ENCODE measurements at regions not wholly inside any gene's neighbourhood (a gene's known extent, or its start where the extent isn't known, plus 50 kb on each side); places are given as distances from the start of the nearest gene placed in this dataset.

DNA sequence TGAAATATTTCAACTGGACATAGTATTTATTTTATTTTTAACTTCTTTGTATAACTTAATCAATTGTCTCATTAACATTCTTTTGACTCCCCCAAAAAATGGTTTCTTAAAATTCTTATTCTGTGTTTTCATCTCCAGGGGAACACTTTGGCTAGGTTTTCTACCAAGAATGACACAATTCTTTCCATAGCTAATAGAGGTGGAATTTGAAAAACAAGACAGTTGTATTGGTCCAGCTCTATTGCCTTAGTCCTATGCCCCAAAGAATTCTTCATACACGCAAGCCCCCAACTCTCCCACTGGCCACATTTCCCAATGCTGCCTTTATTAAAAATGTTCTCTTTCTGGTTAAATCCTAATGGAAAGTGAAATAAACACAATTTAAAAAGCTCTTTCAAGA lies 104.7 kb upstream of the PKDCC start:
- FAIRE-seq = no peak

GRCh38 chr2:41944220-41944880 lies 103.5 kb upstream of the PKDCC start:
- FAIRE-seq = no peak

DNA sequence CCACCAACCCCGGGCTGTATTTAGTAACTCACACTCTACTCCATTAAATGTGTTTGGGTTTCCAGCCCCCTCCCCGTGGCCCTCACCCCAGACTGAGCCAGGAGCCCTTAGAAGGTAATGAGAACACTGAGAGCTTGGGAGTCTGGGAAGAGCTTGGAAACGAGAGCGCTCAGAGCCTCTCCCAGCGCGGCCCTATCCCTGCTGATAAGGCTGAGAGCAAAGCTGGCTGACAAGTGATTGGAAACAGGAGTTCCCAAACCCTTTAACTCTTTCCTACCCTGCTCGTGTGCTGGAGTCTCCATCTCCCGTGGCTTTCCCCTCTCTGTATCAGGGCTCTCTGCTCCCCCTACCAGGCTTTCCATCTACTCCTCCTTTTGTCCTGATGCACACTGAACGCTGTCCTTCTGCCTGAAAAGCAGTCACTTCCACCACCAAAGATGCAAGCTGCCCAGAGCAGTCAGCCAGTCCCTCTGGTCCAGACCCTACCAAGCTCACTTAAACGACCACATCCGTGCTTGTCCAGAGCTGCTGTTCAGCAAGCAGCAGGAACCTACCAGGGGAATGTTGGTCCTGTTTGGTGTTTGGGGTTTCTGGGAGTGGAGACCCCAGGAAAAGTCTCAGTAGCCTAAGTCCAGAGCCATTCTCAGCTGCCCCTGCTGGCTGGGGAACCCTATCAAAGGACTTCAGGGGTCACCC lies 100.0 kb upstream of the PKDCC start:
- no peak for FAIRE-seq

- no peak for FAIRE-seq
These were observed 99.4 kb upstream of the PKDCC start for GRCh38 chr2:41948397-41948763.

DNA sequence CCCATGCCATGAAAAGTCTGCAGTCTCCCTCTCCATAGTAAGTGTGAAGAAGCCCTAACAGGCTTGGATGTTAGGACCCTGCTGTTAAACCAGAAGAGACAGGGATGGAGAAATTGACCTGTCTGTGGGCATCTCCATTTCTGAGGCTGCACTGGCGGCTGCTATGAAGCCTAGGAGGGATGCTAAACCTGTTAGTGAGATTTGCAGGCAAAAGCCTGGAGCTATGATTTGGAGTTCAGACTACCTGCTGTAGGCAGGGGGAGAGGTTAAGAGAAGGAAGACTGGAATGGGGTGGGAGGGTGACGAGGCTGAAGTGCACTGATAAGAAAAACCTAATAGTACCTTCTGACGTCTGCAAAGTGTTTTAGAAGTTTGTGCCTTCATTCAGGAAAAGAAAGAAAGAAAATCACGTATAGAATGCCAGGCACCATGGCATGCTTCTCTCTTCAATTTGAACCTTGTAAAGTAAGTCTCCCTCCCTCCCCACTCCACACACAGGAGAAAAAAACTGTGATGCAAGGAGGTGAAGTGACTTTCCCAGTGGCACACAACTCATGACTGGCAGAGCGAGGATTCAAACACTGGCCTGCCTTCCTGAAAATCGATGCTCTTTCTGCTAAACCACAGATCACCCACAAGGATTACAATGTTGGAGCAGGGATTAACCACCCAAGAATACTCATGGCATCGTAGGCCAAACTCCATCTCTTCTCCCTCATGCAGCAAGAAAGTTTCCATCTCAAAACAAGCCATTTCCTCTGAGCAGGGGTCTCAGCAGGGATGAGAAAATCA lies 98.5 kb upstream of the PKDCC start:
- FAIRE-seq = no peak

GRCh38 chr2:41949883-41950665 lies 97.7 kb upstream of the PKDCC start:
- peak; percentile 46 for FAIRE-seq

DNA sequence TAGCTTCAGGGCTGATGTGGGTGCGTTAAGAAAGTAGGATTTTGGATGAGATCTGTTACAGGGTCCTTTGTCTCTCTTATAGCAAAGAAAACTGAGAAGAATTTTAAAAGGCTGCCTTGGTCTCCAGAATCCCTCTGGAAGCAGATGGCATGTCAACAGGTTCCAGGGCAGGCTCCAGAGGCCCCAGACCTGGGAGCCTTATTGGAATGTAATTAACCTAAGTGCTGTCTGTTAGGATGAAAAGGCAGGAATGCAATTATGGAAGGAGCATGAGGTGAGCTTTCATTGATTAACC lies 97.2 kb upstream of the PKDCC start:
- FAIRE-seq = no peak

DNA sequence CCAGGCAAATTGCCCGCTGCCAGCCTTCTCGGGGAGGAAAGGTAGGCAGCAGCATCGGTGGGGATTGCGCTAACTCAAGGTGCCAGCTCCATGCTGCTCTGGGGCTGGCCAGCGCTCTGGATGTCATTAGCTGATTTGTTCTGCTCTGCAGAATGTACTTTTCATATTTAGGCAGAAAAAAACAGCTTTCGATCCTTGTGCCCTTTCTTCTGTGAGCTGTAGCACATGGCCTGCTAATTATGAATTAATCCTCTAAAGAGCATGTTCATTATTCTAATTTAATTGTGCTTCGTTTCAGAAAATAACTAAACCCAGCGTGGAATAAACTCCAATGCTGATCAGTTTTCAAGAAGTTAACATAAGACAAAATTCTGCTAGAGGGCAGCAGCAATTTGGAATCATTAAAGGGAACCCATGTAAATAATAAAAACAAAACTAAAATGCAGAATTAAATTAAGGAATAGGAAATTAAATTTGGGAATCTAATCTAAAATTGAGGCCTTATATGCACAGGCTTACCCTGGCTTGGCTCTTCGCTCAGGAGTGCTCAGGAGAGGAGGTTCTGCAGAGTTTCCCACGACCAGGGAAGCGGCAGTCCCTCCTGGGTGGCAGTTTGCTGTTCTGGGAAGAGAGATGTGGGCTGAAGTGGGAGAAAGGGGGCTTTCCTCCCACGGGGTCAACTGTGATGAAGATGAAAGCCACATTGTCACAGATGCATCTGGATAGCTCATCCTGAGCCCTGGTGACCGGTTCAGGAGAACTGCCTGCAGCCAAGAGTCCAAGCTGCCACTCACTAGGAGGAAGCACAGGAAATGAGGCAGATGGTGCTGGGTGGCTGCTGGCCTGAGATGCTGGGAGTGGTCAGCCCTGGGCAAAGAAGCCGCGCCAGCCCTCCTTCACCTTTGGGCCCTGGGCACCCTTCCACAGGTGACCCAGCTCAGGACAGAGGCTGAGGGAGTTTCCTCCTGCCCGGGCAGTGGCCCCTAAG lies 93.2 kb upstream of the PKDCC start:
- no peak for FAIRE-seq

DNA sequence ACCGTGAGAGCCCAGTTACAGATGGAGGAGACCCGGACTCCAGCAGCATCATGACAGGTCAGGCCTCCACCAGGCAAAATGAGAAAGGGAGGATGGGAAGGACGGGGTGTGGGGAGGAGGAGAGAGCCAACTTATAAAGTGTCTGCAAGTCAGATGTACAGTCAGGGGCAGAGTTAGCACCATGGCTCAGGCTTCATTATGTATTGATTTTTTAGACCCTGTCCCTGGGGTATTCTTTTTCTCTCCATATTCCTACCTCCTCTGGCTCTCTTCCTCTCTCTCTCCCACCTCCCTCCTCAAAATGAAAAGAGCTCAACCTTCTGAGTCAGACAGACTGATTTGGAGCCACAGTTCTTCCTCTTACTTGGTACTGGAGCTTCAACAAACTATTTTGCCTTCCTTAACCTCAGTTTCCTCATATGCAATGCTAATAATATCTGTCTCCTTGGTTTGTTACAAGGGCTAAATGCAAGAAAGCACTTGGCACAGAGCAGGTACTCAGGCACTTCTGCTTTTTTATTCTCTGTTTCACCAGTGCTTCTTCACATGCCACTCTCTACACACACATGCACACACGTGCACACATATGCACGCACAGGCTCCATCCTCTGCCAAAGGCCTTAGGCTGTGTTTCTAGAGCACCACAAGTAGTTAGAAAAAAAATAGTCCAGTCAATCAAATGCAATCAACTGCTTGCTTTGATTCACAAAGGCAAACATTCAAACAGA lies 92.3 kb upstream of the PKDCC start:
- FAIRE-seq = no peak

DNA sequence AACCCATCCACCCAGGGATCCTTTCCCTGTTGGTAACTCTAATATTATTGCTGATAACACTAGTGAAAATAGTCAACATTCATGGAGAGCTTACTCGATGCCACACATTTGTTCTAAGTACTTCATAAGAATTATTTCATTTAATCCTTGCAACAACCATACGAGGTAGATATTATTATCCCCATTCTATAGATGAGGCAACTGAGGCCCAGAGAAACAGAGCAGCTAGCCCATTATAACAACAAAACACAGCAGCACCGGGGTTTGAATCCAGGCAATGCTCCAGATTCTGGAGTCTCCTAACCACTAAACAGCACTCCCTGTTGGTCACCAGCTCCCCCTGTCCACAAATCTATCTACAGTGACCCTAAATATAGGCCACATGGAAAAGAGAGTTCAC lies 90.4 kb upstream of the PKDCC start:
- no peak for FAIRE-seq

GRCh38 chr2:41958251-41958650 lies 89.6 kb upstream of the PKDCC start:
- FAIRE-seq = no peak

DNA sequence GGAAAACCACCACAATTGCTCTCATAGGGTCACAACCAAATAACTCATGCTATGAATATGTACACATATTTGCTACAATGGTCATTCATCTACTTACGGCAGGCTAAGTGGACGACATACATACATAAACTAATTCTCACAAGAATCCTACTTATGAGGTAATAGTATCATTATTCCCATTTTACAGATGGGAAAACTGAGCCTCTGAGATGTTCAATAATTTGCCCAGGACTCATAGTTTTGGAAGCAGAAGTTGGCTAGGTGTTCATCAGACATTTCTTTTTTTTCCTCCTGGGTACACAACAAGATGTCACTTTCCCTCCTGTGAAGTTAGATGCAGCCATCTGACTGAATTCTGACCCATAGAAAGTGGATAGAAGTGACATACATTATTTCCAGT lies 89.0 kb upstream of the PKDCC start:
- FAIRE-seq = no peak

- FAIRE-seq = no peak
These were observed 88.1 kb upstream of the PKDCC start for GRCh38 chr2:41959760-41960159.

GRCh38 chr2:41962922-41963622 lies 84.7 kb upstream of the PKDCC start:
- FAIRE-seq = no peak

DNA sequence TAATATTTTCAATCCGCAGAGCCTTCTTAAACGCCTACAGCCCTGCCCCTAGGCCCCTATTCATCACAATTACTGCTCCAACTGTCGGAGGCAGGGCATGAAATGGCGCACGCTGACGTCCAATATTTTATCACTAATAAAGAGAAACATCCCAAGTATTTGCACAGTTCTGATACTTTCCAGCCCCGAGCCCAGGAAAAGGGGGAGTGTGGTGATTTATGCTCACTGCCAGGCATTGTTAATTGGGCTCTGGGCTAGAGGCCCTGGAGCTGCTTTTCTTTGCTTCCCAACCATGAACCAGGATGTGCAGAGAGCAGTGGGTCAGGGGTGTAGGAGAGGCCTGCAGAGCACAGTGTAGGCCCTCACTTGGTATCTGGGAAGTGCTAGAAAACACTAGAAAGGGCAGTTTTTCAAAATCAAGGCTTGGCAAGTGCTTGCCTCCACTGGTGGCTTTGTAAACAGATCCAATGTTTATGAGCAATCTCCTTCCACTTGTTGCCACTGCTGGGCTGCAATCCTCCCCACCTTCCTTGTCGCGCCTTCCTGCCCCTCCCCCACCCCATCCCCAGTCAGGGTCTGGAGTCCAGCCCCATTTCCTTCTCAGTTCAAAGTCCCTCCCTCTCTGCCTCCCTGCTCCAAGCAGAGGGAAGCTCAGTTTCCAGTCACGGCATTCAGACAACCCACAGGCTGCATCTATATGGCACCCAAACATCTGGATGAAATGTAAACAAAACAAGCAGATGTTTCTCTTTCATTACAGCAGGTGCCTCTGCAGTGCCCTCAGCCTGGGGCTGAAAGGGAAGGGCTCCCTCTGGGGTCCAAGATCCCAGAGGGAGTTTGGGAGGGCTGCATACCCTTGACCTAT lies 83.9 kb upstream of the PKDCC start:
- FAIRE-seq = peak; percentile 46

DNA sequence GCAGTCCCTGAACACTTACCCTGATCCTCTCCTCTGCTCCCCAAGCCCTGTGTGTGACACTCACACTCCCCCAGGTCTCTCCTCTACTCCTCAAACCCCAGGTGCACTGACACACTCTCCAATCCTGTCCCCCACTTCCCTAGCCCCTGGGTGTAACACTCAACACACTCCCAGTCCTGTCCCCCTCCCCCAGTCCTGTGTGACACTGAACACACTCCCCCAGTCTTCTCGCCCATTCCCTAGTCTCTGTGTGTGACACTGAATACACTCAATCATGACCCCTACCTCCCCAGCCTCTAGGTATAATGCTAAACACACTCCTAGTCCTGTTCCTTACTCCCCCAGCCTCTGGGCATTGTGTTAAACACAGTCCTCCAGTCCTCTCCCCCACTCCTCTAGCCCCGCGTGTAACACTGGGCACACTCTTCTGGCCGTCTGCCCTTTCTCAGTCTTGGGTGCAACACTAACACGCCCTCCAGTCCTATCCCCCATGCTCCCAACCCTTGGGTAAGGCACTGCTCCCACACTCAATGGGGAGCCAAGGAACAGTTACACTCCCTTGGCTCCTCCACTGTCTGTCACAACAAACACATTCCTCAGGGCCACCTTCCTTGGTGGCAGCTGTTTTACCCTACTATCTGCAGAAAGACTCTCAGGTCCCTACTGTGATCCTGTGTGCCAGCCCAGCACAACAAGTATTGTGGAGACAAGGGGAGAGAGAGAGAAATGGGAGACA lies 82.5 kb upstream of the PKDCC start:
- FAIRE-seq = no peak

GRCh38 chr2:41965909-41966295 lies 81.9 kb upstream of the PKDCC start:
- FAIRE-seq = no peak

GRCh38 chr2:41966431-41966893 lies 81.4 kb upstream of the PKDCC start:
- FAIRE-seq = no peak

DNA sequence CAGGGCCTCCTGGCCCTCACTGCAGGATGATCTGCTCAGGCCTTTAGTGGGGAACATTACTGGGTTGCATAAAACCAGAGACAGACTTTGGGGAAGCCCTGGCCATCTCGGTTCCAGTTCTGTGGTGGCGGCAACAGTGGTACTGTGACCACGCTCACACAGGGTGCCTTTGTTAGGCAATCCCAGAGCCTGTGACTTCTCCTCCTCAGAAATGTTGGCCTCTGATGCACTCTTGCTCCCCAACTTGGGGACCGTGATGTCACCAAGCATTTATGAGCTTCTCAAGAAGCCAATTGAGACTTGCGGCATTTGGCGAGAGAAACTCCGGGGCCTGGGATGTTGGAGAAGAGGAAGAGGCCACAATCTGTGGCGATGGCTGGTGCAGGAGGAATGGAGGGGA lies 80.9 kb upstream of the PKDCC start:
- FAIRE-seq = no peak
